GM21723 (cell line): ENCODE measurements at regions not wholly inside any gene's neighbourhood (a gene's known extent, or its start where the extent isn't known, plus 50 kb on each side); places are given as distances from the start of the nearest gene placed in this dataset.

Source experiments
- ATAC-seq: cut with Tn5 transposase; IDR thresholded peaks from one replicate; pipeline ENCODE4 v1.9.1; 2021; ENCODE audit warnings: mild to moderate bottlenecking, moderate library complexity; ENCODE audit not compliant: unreplicated experiment

- no peak for ATAC-seq
Measured at GRCh38 chr15:97728791-97729190, 231.7 kb upstream of the ARRDC4 start.

GRCh38 chr15:97729270-97729669 lies 231.2 kb upstream of the ARRDC4 start:
- ATAC-seq: no peak

- no peak for ATAC-seq
Measured at GRCh38 chr15:97730315-97730714, 230.2 kb upstream of the ARRDC4 start.

GRCh38 chr15:97731859-97732258 lies 228.6 kb upstream of the ARRDC4 start:
- ATAC-seq: no peak

- no peak for ATAC-seq
Measured at GRCh38 chr15:97733373-97733772, 227.1 kb upstream of the ARRDC4 start.

GRCh38 chr15:97736748-97737147 lies 223.8 kb upstream of the ARRDC4 start:
- no peak for ATAC-seq

GRCh38 chr15:97745481-97746071 lies 214.9 kb upstream of the ARRDC4 start:
- ATAC-seq: peak; percentile 97

GRCh38 chr15:97747342-97747741 lies 213.2 kb upstream of the ARRDC4 start:
- no peak for ATAC-seq

GRCh38 chr15:97748576-97748975 lies 211.9 kb upstream of the ARRDC4 start:
- ATAC-seq: no peak

- no peak for ATAC-seq
Measured at GRCh38 chr15:97750060-97750459, 210.4 kb upstream of the ARRDC4 start.

GRCh38 chr15:97755726-97756125 lies 204.8 kb upstream of the ARRDC4 start:
- ATAC-seq: no peak

- no peak for ATAC-seq
Measured at GRCh38 chr15:97759363-97759762, 201.1 kb upstream of the ARRDC4 start.

- no peak for ATAC-seq
Measured at GRCh38 chr15:97761110-97761509, 199.4 kb upstream of the ARRDC4 start.

GRCh38 chr15:97783240-97783639 lies 177.3 kb upstream of the ARRDC4 start:
- no peak for ATAC-seq

GRCh38 chr15:97786741-97787140 lies 173.8 kb upstream of the ARRDC4 start:
- ATAC-seq: no peak

- no peak for ATAC-seq
Measured at GRCh38 chr15:97790180-97790579, 170.3 kb upstream of the ARRDC4 start.

- ATAC-seq: no peak
Measured at GRCh38 chr15:97791824-97792792, 168.4 kb upstream of the ARRDC4 start.

GRCh38 chr15:97804950-97805349 lies 155.6 kb upstream of the ARRDC4 start:
- no peak for ATAC-seq

GRCh38 chr15:97806766-97807165 lies 153.7 kb upstream of the ARRDC4 start:
- no peak for ATAC-seq

- ATAC-seq: no peak
Measured at GRCh38 chr15:97815835-97816234, 144.7 kb upstream of the ARRDC4 start.

GRCh38 chr15:97817276-97817890 lies 143.1 kb upstream of the ARRDC4 start:
- no peak for ATAC-seq

- ATAC-seq: no peak
Measured at GRCh38 chr15:97836003-97836402, 124.5 kb upstream of the ARRDC4 start.
